Peyer's patch (tissue), 4 donors: ENCODE measurements at regions not wholly inside any gene's neighbourhood (a gene's known extent, or its start where the extent isn't known, plus 50 kb on each side); places are given as distances from the start of the nearest gene placed in this dataset.

Source experiments
- POLR2A ChIP-seq, 2 donors: fragments of 450-650 bp; IDR thresholded peaks; one replicate each; pipeline ENCODE4 v1.5.1; 2017; ENCODE audit warnings: antibody characterized with exemption in 2 of 2, mild to moderate bottlenecking in 2 of 2, moderate library complexity in 2 of 2
- TF ChIP-seq, protein P1 (sequence below), 6 experiments: fragments of 450-650 bp in 4 of 6; fragments of 200-600 bp in 2 of 6; sonication (generic) in 1 of 6; IDR thresholded peaks; one replicate each; pipeline ENCODE4 v1.5.1; 2017 to 2019; ENCODE audit warnings: antibody characterized with exemption in 6 of 6, mild to moderate bottlenecking in 3 of 6, moderate library complexity in 1 of 6

DNA sequence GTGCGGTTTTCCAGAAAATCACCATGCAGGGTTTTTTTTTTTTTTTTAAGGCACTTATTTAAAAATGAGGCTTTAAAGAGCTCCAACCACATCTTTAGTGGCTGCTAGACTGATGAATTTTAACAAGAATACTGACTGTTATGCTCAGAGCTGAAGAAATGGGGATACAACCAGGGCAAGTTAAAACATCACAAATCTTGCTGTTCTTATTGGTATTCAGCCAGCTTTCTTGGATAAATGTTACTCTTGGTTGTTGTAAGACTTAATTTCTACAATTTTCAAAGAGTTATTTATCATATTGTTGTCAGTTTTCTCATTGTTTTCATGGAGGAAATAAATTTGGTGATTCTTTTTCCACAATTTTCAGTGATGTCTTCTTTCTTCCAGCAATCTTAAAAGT, 352.8 kb upstream of the FAM174A start:
- TF ChIP-seq, protein P1, sequence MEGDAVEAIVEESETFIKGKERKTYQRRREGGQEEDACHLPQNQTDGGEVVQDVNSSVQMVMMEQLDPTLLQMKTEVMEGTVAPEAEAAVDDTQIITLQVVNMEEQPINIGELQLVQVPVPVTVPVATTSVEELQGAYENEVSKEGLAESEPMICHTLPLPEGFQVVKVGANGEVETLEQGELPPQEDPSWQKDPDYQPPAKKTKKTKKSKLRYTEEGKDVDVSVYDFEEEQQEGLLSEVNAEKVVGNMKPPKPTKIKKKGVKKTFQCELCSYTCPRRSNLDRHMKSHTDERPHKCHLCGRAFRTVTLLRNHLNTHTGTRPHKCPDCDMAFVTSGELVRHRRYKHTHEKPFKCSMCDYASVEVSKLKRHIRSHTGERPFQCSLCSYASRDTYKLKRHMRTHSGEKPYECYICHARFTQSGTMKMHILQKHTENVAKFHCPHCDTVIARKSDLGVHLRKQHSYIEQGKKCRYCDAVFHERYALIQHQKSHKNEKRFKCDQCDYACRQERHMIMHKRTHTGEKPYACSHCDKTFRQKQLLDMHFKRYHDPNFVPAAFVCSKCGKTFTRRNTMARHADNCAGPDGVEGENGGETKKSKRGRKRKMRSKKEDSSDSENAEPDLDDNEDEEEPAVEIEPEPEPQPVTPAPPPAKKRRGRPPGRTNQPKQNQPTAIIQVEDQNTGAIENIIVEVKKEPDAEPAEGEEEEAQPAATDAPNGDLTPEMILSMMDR (IDR thresholded peaks at IDR 0.05), result no peak
- TF ChIP-seq POLR2A (IDR thresholded peaks at IDR 0.05), result no peak
